ENCODE measurements at regions not wholly inside any gene's neighbourhood (a gene's known extent, or its start where the extent isn't known, plus 50 kb on each side); places are given as distances from the start of the nearest gene placed in this dataset.

DNA sequence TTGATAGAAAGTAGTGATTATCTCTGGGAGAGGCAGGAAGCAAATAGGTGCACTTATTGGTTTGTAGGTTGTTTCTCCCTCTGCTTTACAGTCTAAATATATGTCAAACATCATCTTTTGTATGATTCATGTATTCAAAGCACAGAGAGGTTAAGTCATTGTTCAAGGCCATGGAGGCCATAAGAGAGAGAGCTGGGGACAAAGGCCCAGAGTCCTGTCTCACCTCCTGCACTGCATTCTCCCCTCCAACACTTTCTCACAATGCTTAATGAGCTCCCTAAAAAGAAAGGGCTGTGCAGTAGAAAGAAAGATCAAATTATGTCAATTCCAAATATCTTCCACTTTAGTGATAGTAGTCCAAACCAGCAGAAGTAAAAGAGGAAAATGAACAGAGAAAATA, 180.4 kb upstream of the DIO3 start:
- H3K27ac ChIP-seq, result no peak overlapping the region
- no peaks in the 10 kb centered on the region for H3K27me3 ChIP-seq
- H3K4me1 ChIP-seq, result no peaks in the 10 kb centered on the region
- no peak overlapping the region for H3K4me3 ChIP-seq
- H3K9me3 ChIP-seq, result peaks cover 5 to 34% of the 10 kb centered on the region in 2 donors
- TF ChIP-seq, protein P1, sequence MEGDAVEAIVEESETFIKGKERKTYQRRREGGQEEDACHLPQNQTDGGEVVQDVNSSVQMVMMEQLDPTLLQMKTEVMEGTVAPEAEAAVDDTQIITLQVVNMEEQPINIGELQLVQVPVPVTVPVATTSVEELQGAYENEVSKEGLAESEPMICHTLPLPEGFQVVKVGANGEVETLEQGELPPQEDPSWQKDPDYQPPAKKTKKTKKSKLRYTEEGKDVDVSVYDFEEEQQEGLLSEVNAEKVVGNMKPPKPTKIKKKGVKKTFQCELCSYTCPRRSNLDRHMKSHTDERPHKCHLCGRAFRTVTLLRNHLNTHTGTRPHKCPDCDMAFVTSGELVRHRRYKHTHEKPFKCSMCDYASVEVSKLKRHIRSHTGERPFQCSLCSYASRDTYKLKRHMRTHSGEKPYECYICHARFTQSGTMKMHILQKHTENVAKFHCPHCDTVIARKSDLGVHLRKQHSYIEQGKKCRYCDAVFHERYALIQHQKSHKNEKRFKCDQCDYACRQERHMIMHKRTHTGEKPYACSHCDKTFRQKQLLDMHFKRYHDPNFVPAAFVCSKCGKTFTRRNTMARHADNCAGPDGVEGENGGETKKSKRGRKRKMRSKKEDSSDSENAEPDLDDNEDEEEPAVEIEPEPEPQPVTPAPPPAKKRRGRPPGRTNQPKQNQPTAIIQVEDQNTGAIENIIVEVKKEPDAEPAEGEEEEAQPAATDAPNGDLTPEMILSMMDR (IDR thresholded peaks at IDR 0.05), result no peak
- DNase-seq (ENCODE audit: low spot score), result no peak
- no peaks in the 10 kb centered on the region for H3K36me3 ChIP-seq

GRCh38 chr14:101383737-101384338, 177.5 kb upstream of the DIO3 start:
- H3K9me3 ChIP-seq, result peaks cover 5 to 34% of the 10 kb centered on the region in 2 donors
- TF ChIP-seq, protein P1 (IDR thresholded peaks at IDR 0.05), result no peak
- no peak for DNase-seq (ENCODE audit: low spot score)
- H3K36me3 ChIP-seq, result no peaks in the 10 kb centered on the region
- H3K27me3 ChIP-seq, result no peaks in the 10 kb centered on the region
- no peak overlapping the region for H3K27ac ChIP-seq
- no peaks in the 10 kb centered on the region for H3K4me1 ChIP-seq
- no peak overlapping the region for H3K4me3 ChIP-seq

DNA sequence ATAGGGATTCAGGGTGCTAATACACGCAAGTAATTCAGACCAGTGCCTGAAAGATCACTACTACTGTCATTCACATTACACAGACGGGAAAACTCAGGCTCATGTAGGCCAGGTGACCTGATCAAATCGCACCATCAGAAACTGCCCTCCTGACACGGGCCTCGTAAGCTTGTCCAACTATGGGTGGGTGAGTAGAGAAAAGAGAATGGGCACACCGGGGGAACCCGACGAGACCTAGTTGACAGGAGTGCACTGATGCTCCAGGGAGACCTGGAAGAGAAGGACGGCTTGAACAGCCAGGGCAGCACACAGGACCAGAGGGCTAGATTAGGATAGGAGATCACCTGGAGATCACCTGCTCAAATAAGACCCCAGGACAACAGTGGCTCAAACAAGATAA, 166.9 kb upstream of the DIO3 start:
- DNase-seq (ENCODE audit: low spot score), result no peak
- H3K9me3 ChIP-seq, result peaks cover 0 to 3% of the 10 kb centered on the region in 2 donors
- H3K4me1 ChIP-seq, result no peaks in the 10 kb centered on the region
- no peaks in the 10 kb centered on the region for H3K27me3 ChIP-seq
- H3K36me3 ChIP-seq, result no peaks in the 10 kb centered on the region
- H3K27ac ChIP-seq, result no peak overlapping the region
- H3K4me3 ChIP-seq, result no peak overlapping the region
- TF ChIP-seq, protein P1 (IDR thresholded peaks at IDR 0.05), result no peak

GRCh38 chr14:101395779-101396178, 165.5 kb upstream of the DIO3 start:
- no peaks in the 10 kb centered on the region for H3K27me3 ChIP-seq
- H3K4me1 ChIP-seq, result no peaks in the 10 kb centered on the region
- no peaks in the 10 kb centered on the region for H3K36me3 ChIP-seq
- H3K9me3 ChIP-seq, result peaks cover 0 to 3% of the 10 kb centered on the region in 2 donors
- no peak overlapping the region for H3K4me3 ChIP-seq
- TF ChIP-seq, protein P1 (IDR thresholded peaks at IDR 0.05), result no peak
- no peak for DNase-seq (ENCODE audit: low spot score)
- no peak overlapping the region for H3K27ac ChIP-seq

- H3K27me3 ChIP-seq, result no peaks in the 10 kb centered on the region
- H3K27ac ChIP-seq, result no peak overlapping the region
Observed at GRCh38 chr14:101397206-101397605, 164.1 kb upstream of the DIO3 start.

More at GRCh38 chr14:101397206-101397605, 164.1 kb upstream of the DIO3 start:
- TF ChIP-seq, protein P1 (IDR thresholded peaks at IDR 0.05), result no peak
- no peaks in the 10 kb centered on the region for H3K4me1 ChIP-seq
- no peak for DNase-seq (ENCODE audit: low spot score)
- no peak overlapping the region for H3K4me3 ChIP-seq
- H3K36me3 ChIP-seq, result no peaks in the 10 kb centered on the region
- peaks cover 0 to 1% of the 10 kb centered on the region in 2 donors for H3K9me3 ChIP-seq

Data from right atrium auricular region (tissue), 2 donors.